GM12874 (cell line): ENCODE measurements at regions not wholly inside any gene's neighbourhood (a gene's known extent, or its start where the extent isn't known, plus 50 kb on each side); places are given as distances from the start of the nearest gene placed in this dataset.

Experiments
- TF ChIP-seq, protein P1 (sequence below): IDR thresholded peaks from 2 replicates; pipeline ENCODE4 v1.5.1; 2011; ENCODE audit warnings: low read depth, mild to moderate bottlenecking, control low read depth, low read length, moderate library complexity; ENCODE audit not compliant: insufficient read depth

DNA sequence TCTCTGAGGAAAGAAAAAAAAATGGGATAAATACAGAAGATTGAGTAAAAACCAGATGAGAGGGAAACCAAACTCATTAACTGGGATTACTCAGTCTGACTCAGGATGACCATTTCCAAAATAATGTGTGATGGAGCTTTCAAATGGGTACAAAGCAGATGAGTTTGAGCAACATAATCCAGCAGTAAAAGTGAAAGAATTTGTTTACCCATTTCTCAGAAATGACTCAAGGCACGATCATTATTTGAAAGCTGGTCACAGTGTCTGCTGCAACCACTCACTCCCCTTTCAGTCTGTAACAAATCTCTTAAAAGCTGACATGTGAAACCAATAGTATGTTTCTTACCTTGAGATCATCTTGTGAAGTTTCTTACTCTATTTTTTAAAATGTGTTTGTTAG lies 104.7 kb upstream of the KLF14 start:
- TF ChIP-seq, protein P1, sequence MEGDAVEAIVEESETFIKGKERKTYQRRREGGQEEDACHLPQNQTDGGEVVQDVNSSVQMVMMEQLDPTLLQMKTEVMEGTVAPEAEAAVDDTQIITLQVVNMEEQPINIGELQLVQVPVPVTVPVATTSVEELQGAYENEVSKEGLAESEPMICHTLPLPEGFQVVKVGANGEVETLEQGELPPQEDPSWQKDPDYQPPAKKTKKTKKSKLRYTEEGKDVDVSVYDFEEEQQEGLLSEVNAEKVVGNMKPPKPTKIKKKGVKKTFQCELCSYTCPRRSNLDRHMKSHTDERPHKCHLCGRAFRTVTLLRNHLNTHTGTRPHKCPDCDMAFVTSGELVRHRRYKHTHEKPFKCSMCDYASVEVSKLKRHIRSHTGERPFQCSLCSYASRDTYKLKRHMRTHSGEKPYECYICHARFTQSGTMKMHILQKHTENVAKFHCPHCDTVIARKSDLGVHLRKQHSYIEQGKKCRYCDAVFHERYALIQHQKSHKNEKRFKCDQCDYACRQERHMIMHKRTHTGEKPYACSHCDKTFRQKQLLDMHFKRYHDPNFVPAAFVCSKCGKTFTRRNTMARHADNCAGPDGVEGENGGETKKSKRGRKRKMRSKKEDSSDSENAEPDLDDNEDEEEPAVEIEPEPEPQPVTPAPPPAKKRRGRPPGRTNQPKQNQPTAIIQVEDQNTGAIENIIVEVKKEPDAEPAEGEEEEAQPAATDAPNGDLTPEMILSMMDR = no peak

- TF ChIP-seq, protein P1 = no peak
Observed at GRCh38 chr7:130840599-130840998, 106.6 kb upstream of the KLF14 start.

GRCh38 chr7:130841416-130841815 lies 107.4 kb upstream of the KLF14 start:
- TF ChIP-seq, protein P1 = no peak

- TF ChIP-seq, protein P1 = no peak
Observed at GRCh38 chr7:130843703-130844102, 109.7 kb upstream of the KLF14 start.

- TF ChIP-seq, protein P1 = no peak
Observed at GRCh38 chr7:130844811-130845580, 111.0 kb upstream of the KLF14 start.

DNA sequence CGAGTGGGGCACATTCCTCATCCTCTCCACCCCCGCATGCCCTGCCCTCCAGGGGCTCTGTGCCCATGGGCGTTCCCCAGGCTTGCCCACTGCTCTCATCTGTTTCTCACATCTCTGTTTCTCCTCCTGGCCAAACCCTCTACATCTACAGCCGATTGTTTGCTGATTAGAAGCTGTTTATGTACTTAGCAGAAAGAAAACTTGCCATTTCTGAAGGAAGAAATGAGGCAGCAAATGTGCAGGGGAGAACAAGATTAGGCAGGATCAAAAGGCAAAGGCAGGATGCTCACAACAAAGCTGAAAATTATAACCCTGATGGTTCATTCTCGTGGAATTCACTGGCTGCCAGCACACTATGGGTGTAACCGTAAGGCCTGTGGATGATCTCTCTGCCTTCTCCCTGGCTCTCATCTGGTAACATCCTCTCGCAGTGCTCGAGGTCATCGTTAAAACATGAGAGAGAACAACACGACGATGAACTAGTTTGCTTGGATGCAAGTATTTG lies 111.6 kb upstream of the KLF14 start:
- TF ChIP-seq, protein P1 = no peak

DNA sequence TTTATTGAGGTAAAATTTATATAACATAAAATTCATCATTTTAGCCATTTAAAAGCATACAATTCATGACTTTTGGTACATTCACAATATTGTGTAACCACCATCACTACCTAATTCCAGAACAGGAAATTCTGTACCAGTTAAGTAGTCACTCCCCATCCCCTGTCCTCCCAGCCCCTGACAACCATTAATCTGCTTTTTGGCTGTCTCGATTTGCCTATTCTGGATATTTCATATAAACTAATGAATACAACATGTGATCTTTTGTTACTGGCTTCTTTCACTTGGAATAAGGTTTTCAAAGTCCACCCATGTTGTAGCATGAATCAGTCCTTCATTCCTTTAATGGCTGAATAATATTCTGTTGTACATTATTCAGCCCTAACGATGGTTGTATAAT lies 115.6 kb upstream of the KLF14 start:
- TF ChIP-seq, protein P1 = no peak
